Loucy (cell line): ENCODE measurements at regions not wholly inside any gene's neighbourhood (a gene's known extent, or its start where the extent isn't known, plus 50 kb on each side); places are given as distances from the start of the nearest gene placed in this dataset.

Experiments
- H2AFZ ChIP-seq: fragments of 200-600 bp; sonication (generic); 2 replicates; pipeline ENCODE4 v1.6.0; 2016; ENCODE audit warnings: antibody characterized with exemption, mild to moderate bottlenecking, low read length, moderate library complexity
- H3F3A ChIP-seq: fragments of 200-600 bp; 2 replicates; pipeline ENCODE4 v1.6.0; 2016; ENCODE audit warnings: antibody characterized with exemption, low read depth, mild to moderate bottlenecking
- H3K27me3 ChIP-seq: fragments of 200-600 bp; sonication (generic); 2 replicates; pipeline ENCODE4 v1.6.1; 2014; ENCODE audit warnings: low read length, mild to moderate bottlenecking; ENCODE audit not compliant: insufficient read depth, poor library complexity, severe bottlenecking
- H3K36me3 ChIP-seq: fragments of 200-600 bp; sonication (generic); 2 replicates; pipeline ENCODE4 v1.6.1; 2016; ENCODE audit warnings: low read length; ENCODE audit not compliant: insufficient read depth
- H3K4me1 ChIP-seq: fragments of 200-600 bp; sonication (generic); 2 replicates; pipeline ENCODE4 v1.5.1; 2014; ENCODE audit warnings: low read length, mild to moderate bottlenecking; ENCODE audit not compliant: insufficient read depth, poor library complexity, severe bottlenecking
- H3K4me2 ChIP-seq: fragments of 200-600 bp; sonication (generic); 2 replicates; pipeline ENCODE4 v1.6.0; 2014; ENCODE audit warnings: antibody characterized with exemption, low read length, low read depth, mild to moderate bottlenecking; ENCODE audit not compliant: poor library complexity, severe bottlenecking
- H3K4me3 ChIP-seq: fragments of 200-600 bp; sonication (generic); 2 replicates; pipeline ENCODE4 v1.5.1; 2014; ENCODE audit warnings: low read length, mild to moderate bottlenecking, mixed read lengths; ENCODE audit not compliant: poor library complexity, severe bottlenecking
- H3K79me2 ChIP-seq: fragments of 200-600 bp; sonication (generic); 2 replicates; pipeline ENCODE4 v1.6.1; 2014; ENCODE audit warnings: low read length; ENCODE audit not compliant: insufficient read depth
- H3K9ac ChIP-seq: fragments of 200-600 bp; sonication (generic); 2 replicates; pipeline ENCODE4 v1.6.0; 2014; ENCODE audit warnings: mild to moderate bottlenecking, low read depth, low read length, moderate library complexity; ENCODE audit not compliant: poor library complexity, severe bottlenecking
- H3K9me2 ChIP-seq: fragments of 200-600 bp; sonication (generic); replicated peaks from 2 replicates; pipeline ENCODE4 v1.6.1; 2016; ENCODE audit warnings: low read depth, low read length, mixed read lengths
- H3K9me3 ChIP-seq: fragments of 200-600 bp; sonication (generic); 2 replicates; pipeline ENCODE4 v1.6.1; 2014; ENCODE audit warnings: mild to moderate bottlenecking, antibody characterized with exemption, low read length, low read depth; ENCODE audit not compliant: insufficient read depth
- H4K20me1 ChIP-seq: fragments of 200-600 bp; sonication (generic); 2 replicates; pipeline ENCODE4 v1.6.0; 2014; ENCODE audit warnings: antibody characterized with exemption, low read length, mild to moderate bottlenecking; ENCODE audit not compliant: insufficient read depth, poor library complexity, severe bottlenecking
- EZH2phosphoT487 ChIP-seq: fragments of 200-600 bp; IDR thresholded peaks from 2 replicates; pipeline ENCODE4 v1.6.1; 2018; ENCODE audit warnings: antibody characterized with exemption, mild to moderate bottlenecking, moderate library complexity, borderline replicate concordance
- TF ChIP-seq, protein P1 (sequence below): fragments of 200-600 bp; sonication (generic); conservative IDR thresholded peaks from 2 replicates; pipeline ENCODE4 v1.5.1; 2014; ENCODE audit warnings: mild to moderate bottlenecking, antibody characterized with exemption, low read length

DNA sequence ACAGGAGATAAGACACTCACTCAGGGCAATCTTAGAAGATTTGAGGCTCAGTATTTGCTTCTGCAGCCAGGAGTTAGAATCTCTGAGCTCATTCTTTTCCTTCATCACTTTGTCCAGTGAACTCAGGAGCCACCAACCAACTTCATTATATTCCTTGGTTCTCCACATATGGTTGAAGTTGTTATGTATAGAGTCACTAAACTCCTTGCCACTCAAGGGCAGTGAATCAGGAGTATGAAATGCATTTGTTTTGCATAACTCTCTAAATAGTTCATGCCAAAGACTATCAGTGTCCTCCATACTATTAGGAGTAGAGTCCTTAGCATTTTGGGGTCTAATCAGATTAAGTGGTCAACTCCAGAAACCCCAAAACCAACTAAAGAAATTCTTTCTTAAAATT is 150.6 kb downstream of the CCDC59 start:
- no peaks in the 10 kb centered on the region for H3K79me2 ChIP-seq
- no peak overlapping the region for H3K9ac ChIP-seq
- H3K36me3 ChIP-seq, result no peaks in the 10 kb centered on the region
- H3F3A ChIP-seq, result no peaks in the 10 kb centered on the region
- H3K27me3 ChIP-seq, result no peaks in the 10 kb centered on the region
- H3K4me3 ChIP-seq, result no peak overlapping the region
- TF ChIP-seq, protein P1, sequence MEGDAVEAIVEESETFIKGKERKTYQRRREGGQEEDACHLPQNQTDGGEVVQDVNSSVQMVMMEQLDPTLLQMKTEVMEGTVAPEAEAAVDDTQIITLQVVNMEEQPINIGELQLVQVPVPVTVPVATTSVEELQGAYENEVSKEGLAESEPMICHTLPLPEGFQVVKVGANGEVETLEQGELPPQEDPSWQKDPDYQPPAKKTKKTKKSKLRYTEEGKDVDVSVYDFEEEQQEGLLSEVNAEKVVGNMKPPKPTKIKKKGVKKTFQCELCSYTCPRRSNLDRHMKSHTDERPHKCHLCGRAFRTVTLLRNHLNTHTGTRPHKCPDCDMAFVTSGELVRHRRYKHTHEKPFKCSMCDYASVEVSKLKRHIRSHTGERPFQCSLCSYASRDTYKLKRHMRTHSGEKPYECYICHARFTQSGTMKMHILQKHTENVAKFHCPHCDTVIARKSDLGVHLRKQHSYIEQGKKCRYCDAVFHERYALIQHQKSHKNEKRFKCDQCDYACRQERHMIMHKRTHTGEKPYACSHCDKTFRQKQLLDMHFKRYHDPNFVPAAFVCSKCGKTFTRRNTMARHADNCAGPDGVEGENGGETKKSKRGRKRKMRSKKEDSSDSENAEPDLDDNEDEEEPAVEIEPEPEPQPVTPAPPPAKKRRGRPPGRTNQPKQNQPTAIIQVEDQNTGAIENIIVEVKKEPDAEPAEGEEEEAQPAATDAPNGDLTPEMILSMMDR, result no peak
- no peak for TF ChIP-seq EZH2phosphoT487
- no peaks in the 10 kb centered on the region for H3K9me2 ChIP-seq
- no peaks in the 10 kb centered on the region for H4K20me1 ChIP-seq
- H3K9me3 ChIP-seq, result 0 out of 2 replicates have a peak, but pooled peaks cover 3% of the 10 kb centered on the region
- H3K4me1 ChIP-seq, result no peaks in the 10 kb centered on the region
- no peak overlapping the region for H2AFZ ChIP-seq
- no peak overlapping the region for H3K4me2 ChIP-seq

DNA sequence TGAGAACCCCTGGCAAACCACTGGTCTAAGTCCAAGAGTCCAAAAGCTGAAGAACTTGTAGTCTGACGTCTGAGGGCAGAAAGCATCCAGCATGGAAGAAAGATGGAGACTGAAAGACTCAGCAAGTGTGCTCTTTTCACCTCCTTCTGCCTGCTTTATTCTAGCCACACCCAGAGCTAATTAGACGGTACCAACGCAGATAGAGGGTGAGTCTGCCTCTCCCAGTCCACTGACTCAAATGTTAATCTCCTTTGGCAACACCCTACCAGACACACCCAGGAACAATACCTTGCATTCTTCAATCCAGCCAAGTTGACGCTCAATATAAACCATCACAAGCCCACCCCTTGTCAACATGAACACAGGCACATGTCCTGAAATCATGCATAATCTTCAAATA is 155.1 kb downstream of the CCDC59 start:
- Histone ChIP-seq H3K4me3 (no peak overlapping the region), H3K79me2 (no peaks in the 10 kb centered on the region), H4K20me1 (no peaks in the 10 kb centered on the region), H3K9ac (no peak overlapping the region), H3K9me2 (no peaks in the 10 kb centered on the region), H3K36me3 (no peaks in the 10 kb centered on the region), H2AFZ (no peak overlapping the region), H3F3A (no peaks in the 10 kb centered on the region), H3K27me3 (no peaks in the 10 kb centered on the region), H3K4me1 (no peaks in the 10 kb centered on the region), H3K4me2 (no peak overlapping the region), H3K9me3 (no peaks in the 10 kb centered on the region)
- no peak for TF ChIP-seq EZH2phosphoT487
- TF ChIP-seq, protein P1, result no peak

DNA sequence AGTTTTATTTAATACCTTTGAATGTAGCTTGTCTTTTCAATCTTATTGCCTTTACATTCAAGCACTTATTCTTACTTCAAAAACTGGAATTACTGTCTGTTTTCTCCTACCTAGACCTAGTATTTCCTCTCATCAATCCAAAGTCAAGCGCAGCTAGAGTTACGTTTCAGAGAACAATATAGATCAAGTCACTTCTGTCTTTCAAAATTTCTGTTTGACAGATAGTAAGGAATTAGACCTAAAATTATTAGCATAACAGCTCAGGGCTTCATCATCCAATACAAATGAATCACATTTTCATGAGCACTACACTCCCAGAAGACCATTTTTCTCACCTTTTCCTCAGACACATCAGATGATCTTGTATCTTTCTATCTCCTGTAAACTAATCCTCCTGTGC is 170.6 kb downstream of the CCDC59 start:
- TF ChIP-seq, protein P1, result no peak
- no peak for TF ChIP-seq EZH2phosphoT487
- no peaks in the 10 kb centered on the region for H3K9me2 ChIP-seq
- H3K9me3 ChIP-seq, result no peaks in the 10 kb centered on the region
- H4K20me1 ChIP-seq, result no peaks in the 10 kb centered on the region
- H3K79me2 ChIP-seq, result no peaks in the 10 kb centered on the region
- no peak overlapping the region for H3K9ac ChIP-seq
- no peak overlapping the region for H2AFZ ChIP-seq
- no peaks in the 10 kb centered on the region for H3K36me3 ChIP-seq
- no peak overlapping the region for H3K4me3 ChIP-seq
- H3F3A ChIP-seq, result no peaks in the 10 kb centered on the region
- no peak overlapping the region for H3K4me2 ChIP-seq
- H3K27me3 ChIP-seq, result no peaks in the 10 kb centered on the region
- no peaks in the 10 kb centered on the region for H3K4me1 ChIP-seq
